Ectodermal cell (in vitro differentiated cells): ENCODE measurements at regions not wholly inside any gene's neighbourhood (a gene's known extent, or its start where the extent isn't known, plus 50 kb on each side); places are given as distances from the start of the nearest gene placed in this dataset.

ENCODE experiments used
- H3K27ac ChIP-seq: 2 replicates; pipeline ENCODE4 v1.7.0; 2013; ENCODE audit warnings: mild to moderate bottlenecking, low read depth, low read length; ENCODE audit not compliant: insufficient read depth, poor library complexity, severe bottlenecking
- H3K27me3 ChIP-seq: 2 replicates; pipeline ENCODE4 v1.7.0; 2013; ENCODE audit warnings: mild to moderate bottlenecking, low read length; ENCODE audit not compliant: insufficient read depth, control insufficient read depth, poor library complexity, severe bottlenecking
- H3K36me3 ChIP-seq: one replicate; pipeline ENCODE4 v1.7.0; 2013; ENCODE audit warnings: low read length; ENCODE audit not compliant: control insufficient read depth, insufficient read depth
- H3K4me1 ChIP-seq: one replicate; pipeline ENCODE4 v1.7.0; 2013; ENCODE audit warnings: low read length; ENCODE audit not compliant: control insufficient read depth, insufficient read depth
- H3K4me3 ChIP-seq: 2 replicates; pipeline ENCODE4 v1.7.0; 2013; ENCODE audit warnings: low read depth, low read length, control low read depth; ENCODE audit not compliant: insufficient read depth
- H3K9me3 ChIP-seq: 2 replicates; pipeline ENCODE4 v1.7.0; 2013; ENCODE audit warnings: mild to moderate bottlenecking, low read length, moderate library complexity; ENCODE audit not compliant: control insufficient read depth
- WGBS, 2 experiments: methylation state at CpG; one replicate each; pipeline ENCODE4 v1.1.7; 2013; ENCODE audit warnings: missing lambda C conversion rate in 2 of 2; 5-methylcytosine and 5-hydroxymethylcytosine counted together

- Histone ChIP-seq H3K4me3 (no peak overlapping the region), H3K27me3 (no peaks in the 10 kb centered on the region), H3K9me3 (no peaks in the 10 kb centered on the region), H3K27ac (no peak overlapping the region), H3K36me3 (no peaks in the 10 kb centered on the region), H3K4me1 (no peaks in the 10 kb centered on the region)
- WGBS, 2 experiments = 94 to 96% methylated on average over 2 of the region's 2 CpGs
Observed at GRCh38 chr12:92568691-92569090, 134.1 kb upstream of the PLEKHG7 start.

DNA sequence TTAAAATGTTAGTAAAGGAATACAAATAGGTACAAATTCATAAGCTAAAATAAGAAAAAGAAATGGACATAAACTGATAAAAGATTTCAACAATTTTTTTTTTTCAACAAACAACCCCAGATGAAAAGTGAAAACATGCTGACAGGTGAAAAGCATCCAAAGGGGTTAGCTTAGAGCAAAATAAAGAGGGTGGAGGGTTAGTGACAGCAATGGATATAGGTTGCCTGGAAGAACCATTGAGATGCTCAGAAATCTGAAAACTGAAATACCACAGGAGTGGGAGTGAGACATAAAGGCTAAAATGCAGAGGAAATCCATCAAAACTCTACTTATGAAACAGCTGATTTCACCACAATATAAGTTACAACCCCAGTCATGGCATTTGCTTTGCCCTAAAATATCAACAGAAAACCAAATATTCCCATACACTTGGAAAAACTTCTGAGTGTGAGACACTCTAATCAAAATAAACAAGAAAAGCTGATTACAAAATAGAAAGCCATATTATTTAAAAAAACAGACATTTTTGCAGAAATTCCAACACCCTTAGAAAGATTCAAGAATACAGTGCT is 136.3 kb upstream of the PLEKHG7 start:
- Histone ChIP-seq H3K27ac (no peak overlapping the region), H3K4me3 (no peak overlapping the region), H3K4me1 (no peaks in the 10 kb centered on the region), H3K9me3 (no peaks in the 10 kb centered on the region), H3K27me3 (no peaks in the 10 kb centered on the region), H3K36me3 (no peaks in the 10 kb centered on the region)

DNA sequence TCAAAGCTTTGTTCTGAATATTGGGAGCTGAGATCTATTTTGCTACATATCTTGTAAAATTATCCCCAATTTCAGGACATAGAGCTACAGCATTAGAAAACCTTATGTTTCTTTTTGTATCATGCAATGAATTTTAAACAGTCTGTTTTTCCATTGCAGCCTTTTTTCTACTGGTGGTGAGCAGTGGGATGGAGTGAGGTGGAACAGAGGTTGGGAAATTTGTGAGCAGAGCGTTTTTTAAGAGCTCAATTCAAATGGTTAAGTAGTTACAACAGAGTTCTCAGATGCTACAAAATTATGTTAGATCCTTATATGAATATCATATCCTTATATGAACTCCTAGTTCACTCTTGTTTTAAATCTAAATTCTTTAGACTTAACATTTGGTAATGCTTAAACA is 139.0 kb upstream of the PLEKHG7 start:
- Histone ChIP-seq H3K27me3 (no peaks in the 10 kb centered on the region), H3K4me1 (no peaks in the 10 kb centered on the region), H3K4me3 (no peak overlapping the region), H3K36me3 (no peaks in the 10 kb centered on the region), H3K27ac (no peak overlapping the region), H3K9me3 (no peaks in the 10 kb centered on the region)
- WGBS, 2 experiments = no CpG with 5 or more reads among the region's 1 CpG

- Histone ChIP-seq H3K4me3 (no peak overlapping the region), H3K27me3 (no peaks in the 10 kb centered on the region), H3K9me3 (no peaks in the 10 kb centered on the region), H3K4me1 (no peaks in the 10 kb centered on the region), H3K36me3 (no peaks in the 10 kb centered on the region), H3K27ac (no peak overlapping the region)
- WGBS, 2 experiments = 73 to 77% methylated on average over 3 of the region's 3 CpGs
Observed at GRCh38 chr12:92562063-92562734, 140.6 kb upstream of the PLEKHG7 start.

DNA sequence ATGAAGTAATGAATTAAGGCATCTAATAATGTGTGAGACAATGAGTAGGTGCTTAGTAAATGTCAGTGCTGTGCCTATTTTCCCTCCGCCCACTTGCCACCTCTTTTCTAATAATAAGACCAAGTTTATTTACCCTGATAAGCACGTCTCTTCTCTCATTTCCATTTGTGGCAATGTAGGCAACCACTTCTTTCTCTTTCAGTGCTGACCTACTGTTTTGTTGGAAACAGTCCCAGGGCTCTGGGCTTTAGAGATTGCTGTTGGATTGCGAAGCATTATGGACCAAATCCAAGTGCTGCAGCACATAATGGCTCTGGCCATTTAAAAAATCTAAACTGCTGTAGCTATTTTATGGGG is 141.3 kb upstream of the PLEKHG7 start:
- H3K27me3 ChIP-seq = no peaks in the 10 kb centered on the region
- WGBS, 2 experiments = 93 to 96% methylated on average over 3 of the region's 3 CpGs
- no peak overlapping the region for H3K27ac ChIP-seq
- H3K4me3 ChIP-seq = no peak overlapping the region
- no peaks in the 10 kb centered on the region for H3K36me3 ChIP-seq
- no peaks in the 10 kb centered on the region for H3K4me1 ChIP-seq
- no peaks in the 10 kb centered on the region for H3K9me3 ChIP-seq

DNA sequence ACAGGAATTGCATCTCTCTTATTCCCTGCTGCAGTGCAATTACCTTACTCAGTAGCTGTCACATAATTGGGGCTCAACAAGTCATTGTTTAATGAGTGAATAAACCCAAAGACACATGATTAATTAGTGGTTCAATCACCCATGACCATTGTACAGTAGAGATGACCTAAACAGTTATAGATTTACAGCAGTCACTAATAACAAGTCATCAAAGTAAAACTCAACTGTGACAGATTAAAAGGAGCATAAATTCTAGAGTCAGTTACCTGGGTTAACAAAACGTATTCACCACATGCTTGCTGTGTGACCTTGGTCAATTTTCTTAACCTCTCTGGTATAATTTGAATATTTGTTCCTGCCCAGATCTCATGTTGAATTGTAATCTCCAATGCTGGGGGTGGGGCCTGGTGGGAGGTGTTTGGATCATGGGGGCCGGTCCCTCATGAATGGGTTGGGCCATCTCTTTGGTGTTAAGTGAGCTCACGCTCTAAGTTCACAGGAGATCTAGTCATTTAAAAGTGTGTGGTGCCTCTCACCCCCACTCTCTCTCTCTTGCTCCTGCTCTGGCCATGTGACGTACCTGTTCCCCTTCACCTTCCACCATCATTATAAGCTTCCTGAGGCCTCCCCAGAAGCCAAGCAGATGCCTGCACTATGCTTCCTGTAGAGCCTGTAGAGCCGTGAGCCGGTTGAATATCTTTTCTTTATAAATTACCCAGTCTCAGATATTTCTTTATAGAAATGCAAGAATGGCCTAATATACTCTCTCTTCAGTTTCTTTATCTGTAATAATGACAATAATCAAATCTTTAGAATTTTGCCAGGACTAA is 141.9 kb upstream of the PLEKHG7 start:
- no peaks in the 10 kb centered on the region for H3K27me3 ChIP-seq
- no peak overlapping the region for H3K4me3 ChIP-seq
- H3K36me3 ChIP-seq = no peaks in the 10 kb centered on the region
- no peaks in the 10 kb centered on the region for H3K9me3 ChIP-seq
- WGBS, 2 experiments = 78 to 88% methylated on average over 6 of the region's 6 CpGs
- no peak overlapping the region for H3K27ac ChIP-seq
- H3K4me1 ChIP-seq = no peaks in the 10 kb centered on the region

GRCh38 chr12:92558806-92559205 is 144.0 kb upstream of the PLEKHG7 start:
- no peak overlapping the region for H3K27ac ChIP-seq
- no peaks in the 10 kb centered on the region for H3K36me3 ChIP-seq
- no peaks in the 10 kb centered on the region for H3K27me3 ChIP-seq
- H3K4me1 ChIP-seq = no peaks in the 10 kb centered on the region
- 91 to 98% methylated on average over 2 of the region's 2 CpGs for WGBS, 2 experiments
- no peaks in the 10 kb centered on the region for H3K9me3 ChIP-seq
- H3K4me3 ChIP-seq = no peak overlapping the region

GRCh38 chr12:92558215-92558773 is 144.5 kb upstream of the PLEKHG7 start:
- Histone ChIP-seq H3K27me3 (no peaks in the 10 kb centered on the region), H3K4me3 (no peak overlapping the region), H3K27ac (no peak overlapping the region), H3K9me3 (no peaks in the 10 kb centered on the region), H3K4me1 (no peaks in the 10 kb centered on the region), H3K36me3 (no peaks in the 10 kb centered on the region)
- 90 to 100% methylated on average over 1 of the region's 1 CpG for WGBS, 2 experiments

DNA sequence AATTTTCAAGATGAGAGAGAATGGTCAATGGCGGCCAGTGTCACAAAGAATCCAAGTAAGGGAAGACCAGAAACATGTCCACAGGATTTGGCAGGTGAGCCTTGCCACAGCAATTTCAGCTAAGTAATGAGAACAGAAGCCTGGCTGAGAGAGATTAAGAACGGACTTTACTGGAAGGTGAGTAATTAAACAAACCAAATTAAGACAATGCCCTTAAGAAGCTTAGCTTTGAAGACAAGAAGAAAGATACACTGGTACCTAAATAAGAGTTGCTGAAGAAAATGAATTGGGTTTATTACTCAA is 145.4 kb upstream of the PLEKHG7 start:
- no peak overlapping the region for H3K4me3 ChIP-seq
- H3K27me3 ChIP-seq = no peaks in the 10 kb centered on the region
- H3K27ac ChIP-seq = no peak overlapping the region
- H3K9me3 ChIP-seq = no peaks in the 10 kb centered on the region
- 91 to 93% methylated on average over 2 of the region's 2 CpGs for WGBS, 2 experiments
- no peaks in the 10 kb centered on the region for H3K4me1 ChIP-seq
- no peaks in the 10 kb centered on the region for H3K36me3 ChIP-seq

DNA sequence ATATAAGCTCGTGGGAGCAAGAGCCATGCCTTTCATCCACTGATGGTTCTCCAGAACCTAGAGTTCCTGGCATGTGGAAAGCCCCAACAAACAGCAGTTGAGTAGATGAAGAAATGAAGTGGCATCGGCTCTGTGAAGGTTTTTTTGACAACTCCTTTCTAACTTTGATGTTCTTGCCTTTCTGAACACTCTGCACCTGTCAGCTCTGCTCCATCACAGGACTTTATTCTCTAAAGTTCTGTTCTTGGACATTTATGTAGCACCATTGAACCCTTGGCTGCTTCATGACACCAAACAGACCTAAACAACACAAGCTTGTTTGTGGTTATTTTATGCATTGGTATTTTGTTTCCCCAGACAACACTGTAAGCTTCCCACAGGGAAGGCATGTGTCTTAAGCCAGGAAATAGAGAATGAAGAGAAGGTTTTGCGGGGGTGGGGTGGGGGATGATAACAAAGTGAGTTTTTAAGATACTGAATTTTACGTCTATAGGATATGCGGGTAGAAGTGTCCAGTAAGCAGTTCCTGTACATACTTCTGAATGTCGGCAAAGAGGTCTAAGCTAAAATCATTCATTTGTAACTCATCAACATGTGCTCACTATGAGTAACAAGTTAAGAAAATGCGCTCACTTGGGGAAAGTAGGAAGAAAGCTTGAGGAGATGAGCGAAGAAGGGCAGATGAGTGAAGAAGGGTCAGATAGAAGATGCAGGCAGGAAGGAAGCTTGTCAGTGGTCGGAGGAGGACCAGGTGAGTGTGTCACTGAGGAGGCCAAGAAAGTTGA is 146.0 kb upstream of the PLEKHG7 start:
- Histone ChIP-seq H3K4me1 (no peaks in the 10 kb centered on the region), H3K36me3 (no peaks in the 10 kb centered on the region), H3K4me3 (no peak overlapping the region), H3K27ac (no peak overlapping the region), H3K27me3 (no peaks in the 10 kb centered on the region), H3K9me3 (no peaks in the 10 kb centered on the region)
- WGBS, 2 experiments = 95% methylated on average over 9 of the region's 9 CpGs
